C4-2B (cell line): ENCODE measurements at regions not wholly inside any gene's neighbourhood (a gene's known extent, or its start where the extent isn't known, plus 50 kb on each side); places are given as distances from the start of the nearest gene placed in this dataset.

Experiments
- H3K27ac ChIP-seq: fragments of 450-650 bp; 2 replicates; pipeline ENCODE4 v1.5.1; 2017
- ZFX ChIP-seq: fragments of 450-650 bp; IDR thresholded peaks from 2 replicates; pipeline ENCODE4 v1.6.1; 2017
- TF ChIP-seq, protein P1 (sequence below): fragments of 450-650 bp; conservative IDR thresholded peaks from 2 replicates; pipeline ENCODE4 v1.5.1; 2017; ENCODE audit warnings: mild to moderate bottlenecking

DNA sequence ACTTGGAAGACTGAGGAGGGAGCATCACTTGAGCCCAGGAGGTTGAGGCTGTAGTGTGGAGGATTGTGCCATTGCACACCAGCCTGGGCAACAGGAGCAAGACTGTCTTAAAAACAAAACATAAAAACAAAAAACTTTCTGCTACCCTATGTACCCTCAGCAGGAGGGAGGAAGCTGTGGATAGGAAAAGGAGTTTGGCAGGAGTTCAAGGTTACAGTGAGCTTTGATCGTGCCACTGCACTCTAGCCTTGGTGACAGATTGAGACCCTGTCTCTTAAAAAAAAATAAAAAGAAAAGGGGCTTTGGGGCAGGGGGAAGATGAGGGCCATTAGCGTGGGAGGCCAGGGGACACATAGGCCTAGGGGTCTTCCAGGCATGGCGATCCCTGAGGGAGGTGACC lies 135.7 kb downstream of the DHX35 start:
- TF ChIP-seq, protein P1, sequence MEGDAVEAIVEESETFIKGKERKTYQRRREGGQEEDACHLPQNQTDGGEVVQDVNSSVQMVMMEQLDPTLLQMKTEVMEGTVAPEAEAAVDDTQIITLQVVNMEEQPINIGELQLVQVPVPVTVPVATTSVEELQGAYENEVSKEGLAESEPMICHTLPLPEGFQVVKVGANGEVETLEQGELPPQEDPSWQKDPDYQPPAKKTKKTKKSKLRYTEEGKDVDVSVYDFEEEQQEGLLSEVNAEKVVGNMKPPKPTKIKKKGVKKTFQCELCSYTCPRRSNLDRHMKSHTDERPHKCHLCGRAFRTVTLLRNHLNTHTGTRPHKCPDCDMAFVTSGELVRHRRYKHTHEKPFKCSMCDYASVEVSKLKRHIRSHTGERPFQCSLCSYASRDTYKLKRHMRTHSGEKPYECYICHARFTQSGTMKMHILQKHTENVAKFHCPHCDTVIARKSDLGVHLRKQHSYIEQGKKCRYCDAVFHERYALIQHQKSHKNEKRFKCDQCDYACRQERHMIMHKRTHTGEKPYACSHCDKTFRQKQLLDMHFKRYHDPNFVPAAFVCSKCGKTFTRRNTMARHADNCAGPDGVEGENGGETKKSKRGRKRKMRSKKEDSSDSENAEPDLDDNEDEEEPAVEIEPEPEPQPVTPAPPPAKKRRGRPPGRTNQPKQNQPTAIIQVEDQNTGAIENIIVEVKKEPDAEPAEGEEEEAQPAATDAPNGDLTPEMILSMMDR, result no peak
- no peak for TF ChIP-seq ZFX
- H3K27ac ChIP-seq, result no peak overlapping the region

DNA sequence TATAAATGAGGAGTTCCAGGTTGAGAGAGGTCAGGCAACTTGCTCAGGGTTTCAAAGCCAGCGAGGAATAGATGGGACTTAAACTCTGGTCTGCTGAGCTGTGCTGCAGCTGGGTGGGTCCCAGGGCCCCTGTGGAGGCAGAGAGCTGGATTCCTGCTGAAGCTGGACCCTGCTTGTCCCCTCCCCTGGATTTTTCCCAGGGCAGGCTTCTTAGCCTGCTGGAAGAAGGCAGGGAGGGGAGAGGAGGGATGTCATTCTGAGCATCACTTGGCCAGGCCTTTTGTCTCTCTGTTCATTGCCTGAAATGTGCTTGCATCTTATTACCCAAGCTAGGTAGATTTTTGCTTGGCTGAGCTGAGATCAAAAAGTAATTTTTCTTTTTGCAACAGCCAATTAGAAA lies 133.7 kb downstream of the DHX35 start:
- TF ChIP-seq, protein P1, result no peak
- no peak for TF ChIP-seq ZFX
- no peak overlapping the region for H3K27ac ChIP-seq

DNA sequence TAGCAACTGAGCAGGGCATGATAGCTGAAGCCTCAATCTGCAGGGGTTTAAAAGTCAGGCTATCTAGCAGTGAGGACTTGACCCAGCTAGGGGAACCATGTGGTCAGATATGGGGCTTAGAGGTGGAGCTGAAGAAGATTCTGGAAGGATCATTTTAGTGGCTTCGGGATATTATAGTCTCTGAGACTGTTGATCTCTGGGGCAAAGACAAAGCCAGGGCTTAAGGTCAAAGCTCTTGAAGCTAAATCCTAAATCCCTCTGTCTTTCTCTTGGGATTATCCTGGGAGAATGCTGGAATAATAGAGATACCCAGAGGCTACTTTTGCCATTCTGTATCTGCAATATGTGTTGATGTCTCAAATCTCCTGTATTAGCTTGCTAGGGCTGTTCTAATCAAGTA lies 132.2 kb downstream of the DHX35 start:
- H3K27ac ChIP-seq, result no peak overlapping the region
- TF ChIP-seq, protein P1, result no peak
- TF ChIP-seq ZFX, result no peak

DNA sequence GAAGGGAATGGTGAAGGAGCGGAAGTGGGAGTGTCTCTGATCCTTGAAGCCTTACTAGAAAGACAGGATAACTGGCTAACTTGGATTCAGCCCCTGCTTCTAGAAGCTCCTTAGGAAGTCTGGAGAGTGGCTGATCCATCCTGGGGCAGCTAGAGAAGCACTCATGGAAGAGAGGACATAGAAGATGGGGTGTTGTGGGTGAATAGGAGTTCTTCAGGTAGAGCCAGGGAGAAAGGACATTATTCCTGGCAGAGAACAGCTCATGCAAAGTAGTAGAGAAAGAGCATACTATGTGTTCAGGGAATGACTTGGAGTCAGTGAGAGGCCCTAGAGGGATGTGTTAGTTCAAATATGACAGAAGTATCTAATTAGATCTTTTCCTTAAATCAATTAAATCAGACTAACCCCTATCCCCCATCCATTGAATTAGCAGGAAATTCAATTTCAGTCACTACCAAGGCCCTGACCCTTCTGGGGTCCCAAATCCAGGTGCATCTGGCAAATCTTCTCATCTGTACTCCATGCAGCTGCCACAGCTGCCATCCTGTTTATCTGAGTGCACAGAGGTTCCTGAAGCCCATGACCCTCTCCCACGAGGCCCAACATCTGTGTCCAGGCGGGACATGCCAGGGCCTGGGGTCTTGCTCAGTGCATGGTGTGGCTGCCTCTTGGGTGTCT lies 130.7 kb downstream of the DHX35 start:
- no peak overlapping the region for H3K27ac ChIP-seq
- TF ChIP-seq, protein P1, result no peak
- TF ChIP-seq ZFX, result no peak

DNA sequence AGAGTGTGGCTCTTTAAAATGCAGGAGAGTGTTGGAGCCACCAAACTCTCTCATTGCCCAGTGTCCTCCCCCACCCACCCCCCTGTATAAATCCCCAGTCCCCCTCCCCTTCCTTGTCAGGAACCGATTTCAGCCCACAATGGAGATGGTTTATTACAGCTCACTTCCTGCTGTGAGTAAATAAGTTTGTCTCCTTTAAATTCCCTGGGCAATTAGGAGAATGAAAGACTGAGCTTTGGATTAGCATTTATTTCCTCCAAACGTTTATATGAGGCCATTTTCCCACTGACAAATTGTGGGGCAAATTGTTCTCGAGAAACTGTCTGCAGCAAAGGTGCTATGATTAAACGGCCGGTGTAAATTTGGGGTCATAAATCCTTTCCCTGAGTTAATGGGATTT lies 128.8 kb downstream of the DHX35 start:
- no peak overlapping the region for H3K27ac ChIP-seq
- TF ChIP-seq, protein P1, result no peak
- no peak for TF ChIP-seq ZFX

DNA sequence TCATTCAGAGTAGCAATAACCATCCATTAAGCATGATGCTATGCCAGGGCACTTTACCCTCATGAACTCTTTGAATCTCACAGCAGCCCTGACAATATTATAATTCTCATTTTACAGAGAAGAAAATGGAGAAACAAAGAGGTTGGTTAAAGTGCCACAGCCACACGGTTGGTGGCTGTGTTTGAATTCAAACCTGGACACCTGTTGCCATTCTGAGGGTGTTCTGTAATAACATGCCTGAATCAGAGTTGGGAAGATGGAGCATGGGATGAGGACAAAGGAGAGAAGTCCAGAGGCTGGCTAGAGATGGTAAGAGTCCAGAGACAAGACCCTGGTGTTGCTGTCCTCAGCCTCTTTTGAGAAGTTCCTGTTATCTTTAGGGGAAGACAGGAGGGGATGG lies 127.7 kb downstream of the DHX35 start:
- H3K27ac ChIP-seq, result no peak overlapping the region
- TF ChIP-seq ZFX, result no peak
- TF ChIP-seq, protein P1, result no peak
